Inflammatory macrophage treated with lipopolysaccharide for 1 hour (primary cell): ENCODE measurements at regions not wholly inside any gene's neighbourhood (a gene's known extent, or its start where the extent isn't known, plus 50 kb on each side); places are given as distances from the start of the nearest gene placed in this dataset.
"Not testable (repeated sequence)": the region's sequence is repeated elsewhere in the genome, so short reads cannot be mapped to it uniquely, and the experiment has no call there.

Experiments used
- DNase-seq, 2 donors: peaks; one replicate each; pipeline ENCODE4 v3.0.0-alpha.2; 2020 to 2022

GRCh38 chr1:38746941-38747600, 112.5 kb downstream of the RRAGC start:
- no peak for DNase-seq

- DNase-seq = no peak
Measured at GRCh38 chr1:38746402-38746935, 113.1 kb downstream of the RRAGC start.

GRCh38 chr1:38745476-38746401, 113.8 kb downstream of the RRAGC start:
- DNase-seq = no peak

GRCh38 chr1:38744452-38745350, 114.9 kb downstream of the RRAGC start:
- DNase-seq = no peak

- DNase-seq = no peak
Measured at GRCh38 chr1:38743184-38743583, 116.4 kb downstream of the RRAGC start.

- no peak for DNase-seq
Measured at GRCh38 chr1:38741341-38741740, 118.2 kb downstream of the RRAGC start.

GRCh38 chr1:38740487-38740886, 119.1 kb downstream of the RRAGC start:
- DNase-seq = no peak

GRCh38 chr1:38738207-38738606, 121.4 kb downstream of the RRAGC start:
- no peak for DNase-seq

GRCh38 chr1:38736399-38736798, 123.2 kb downstream of the RRAGC start:
- no peak for DNase-seq

- DNase-seq = no peak
Measured at GRCh38 chr1:38735651-38736161, 123.9 kb downstream of the RRAGC start.

- no peak for DNase-seq
Measured at GRCh38 chr1:38733761-38734160, 125.8 kb downstream of the RRAGC start.

- no peak for DNase-seq
Measured at GRCh38 chr1:38730511-38731397, 128.8 kb downstream of the RRAGC start.

- no peak for DNase-seq
Measured at GRCh38 chr1:38728585-38728908, 131.0 kb downstream of the RRAGC start.

- DNase-seq = no peak
Measured at GRCh38 chr1:38727684-38728584, 131.6 kb downstream of the RRAGC start.

- not testable (repeated sequence) for DNase-seq
Measured at GRCh38 chr1:38725321-38725961, 134.1 kb downstream of the RRAGC start.

GRCh38 chr1:38724160-38725131, 135.1 kb downstream of the RRAGC start:
- DNase-seq = no peak

- no peak for DNase-seq
Measured at GRCh38 chr1:38721816-38722215, 137.8 kb downstream of the RRAGC start.

- DNase-seq = no peak
Measured at GRCh38 chr1:38719880-38720279, 139.7 kb downstream of the RRAGC start.

- no peak for DNase-seq
Measured at GRCh38 chr1:38718031-38718430, 141.5 kb downstream of the RRAGC start.
